ENCODE measurements at regions not wholly inside any gene's neighbourhood (a gene's known extent, or its start where the extent isn't known, plus 50 kb on each side); places are given as distances from the start of the nearest gene placed in this dataset.

DNA sequence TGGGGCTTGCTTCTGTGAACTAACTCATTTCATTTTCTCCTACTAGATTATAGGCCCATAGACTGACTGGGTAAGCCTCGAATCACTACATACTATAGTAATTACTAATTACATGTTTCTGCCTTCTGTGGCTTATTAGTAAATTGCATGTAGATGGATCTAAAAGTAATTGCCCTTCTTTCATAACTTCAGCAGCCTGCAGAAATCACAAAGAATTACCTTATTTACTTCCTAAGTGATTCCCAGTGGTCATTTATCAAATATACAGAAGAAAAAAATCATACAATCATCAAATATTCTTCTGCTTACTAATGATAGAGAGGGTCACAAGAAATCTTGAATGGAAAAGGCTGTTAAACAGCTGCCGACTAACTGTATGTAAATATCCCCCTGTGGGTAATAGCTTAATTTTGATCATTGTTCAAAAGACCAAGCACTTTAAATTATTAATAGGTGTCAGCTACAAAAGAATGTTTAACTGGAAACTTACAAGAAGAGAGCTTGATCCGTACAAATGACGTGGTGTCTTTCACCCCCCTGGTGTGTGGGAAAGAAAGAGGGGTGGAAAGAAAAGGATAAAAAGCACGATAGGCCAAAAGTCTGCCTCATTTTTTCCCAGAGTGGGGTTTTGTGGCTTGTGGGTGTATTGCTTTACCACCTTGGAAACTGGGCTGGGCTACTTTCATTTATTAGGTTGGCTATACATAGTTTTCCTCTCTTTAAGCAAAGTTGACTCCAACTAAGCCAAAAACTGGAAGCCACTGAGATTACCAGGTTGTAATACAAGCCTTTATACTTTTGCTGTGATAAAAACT, 361.8 kb upstream of the ZMIZ1 start:
- TF ChIP-seq EP300 (IDR thresholded peaks at IDR 0.05) (no peak), POLR2AphosphoS5 (IDR thresholded peaks at IDR 0.05) (no peak), POLR2A (IDR thresholded peaks at IDR 0.05) (no peak)
- TF ChIP-seq, protein P1, sequence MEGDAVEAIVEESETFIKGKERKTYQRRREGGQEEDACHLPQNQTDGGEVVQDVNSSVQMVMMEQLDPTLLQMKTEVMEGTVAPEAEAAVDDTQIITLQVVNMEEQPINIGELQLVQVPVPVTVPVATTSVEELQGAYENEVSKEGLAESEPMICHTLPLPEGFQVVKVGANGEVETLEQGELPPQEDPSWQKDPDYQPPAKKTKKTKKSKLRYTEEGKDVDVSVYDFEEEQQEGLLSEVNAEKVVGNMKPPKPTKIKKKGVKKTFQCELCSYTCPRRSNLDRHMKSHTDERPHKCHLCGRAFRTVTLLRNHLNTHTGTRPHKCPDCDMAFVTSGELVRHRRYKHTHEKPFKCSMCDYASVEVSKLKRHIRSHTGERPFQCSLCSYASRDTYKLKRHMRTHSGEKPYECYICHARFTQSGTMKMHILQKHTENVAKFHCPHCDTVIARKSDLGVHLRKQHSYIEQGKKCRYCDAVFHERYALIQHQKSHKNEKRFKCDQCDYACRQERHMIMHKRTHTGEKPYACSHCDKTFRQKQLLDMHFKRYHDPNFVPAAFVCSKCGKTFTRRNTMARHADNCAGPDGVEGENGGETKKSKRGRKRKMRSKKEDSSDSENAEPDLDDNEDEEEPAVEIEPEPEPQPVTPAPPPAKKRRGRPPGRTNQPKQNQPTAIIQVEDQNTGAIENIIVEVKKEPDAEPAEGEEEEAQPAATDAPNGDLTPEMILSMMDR (IDR thresholded peaks at IDR 0.05) = no peak
- Histone ChIP-seq H3K27ac (no peak overlapping the region), H3K36me3 (no peaks in the 10 kb centered on the region), H3K4me3 (no peak overlapping the region), H3K4me1 (no peaks in the 10 kb centered on the region), H3K27me3 (no peaks in the 10 kb centered on the region), H3K9me3 (no peaks in the 10 kb centered on the region)
- WGBS, 2 donors = 77 to 83% methylated on average over 5 of the region's 5 CpGs
- DNase-seq (no peak), ATAC-seq (ENCODE audit: low FRiP score in 2 of 2) (peak in 1 of 2 donors; percentile 23)

DNA sequence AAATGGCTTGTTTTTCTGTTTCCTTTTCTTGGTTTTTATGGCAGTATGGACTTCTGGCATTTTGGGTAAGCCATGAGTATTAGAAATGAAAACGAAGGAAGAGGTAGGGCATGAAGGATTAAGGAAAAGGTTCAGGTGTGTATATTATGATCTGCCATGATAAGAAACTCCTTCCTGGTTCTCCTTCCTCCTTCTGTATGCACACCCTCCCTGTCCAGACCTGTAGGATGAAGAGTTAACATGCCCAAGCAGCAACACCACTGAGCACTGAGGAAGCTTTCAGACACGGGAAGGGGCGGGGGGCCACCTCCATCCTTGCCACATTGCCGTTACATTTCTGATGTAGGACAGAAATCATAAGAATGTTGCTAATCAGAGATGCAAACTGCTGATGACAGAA, 361.0 kb upstream of the ZMIZ1 start:
- 68 to 79% methylated on average over 4 of the region's 4 CpGs for WGBS, 2 donors
- ATAC-seq (ENCODE audit: low FRiP score in 2 of 2) = no peak
- TF ChIP-seq EP300 (IDR thresholded peaks at IDR 0.05) = no peak
- no peak for TF ChIP-seq POLR2A (IDR thresholded peaks at IDR 0.05)
- TF ChIP-seq POLR2AphosphoS5 (IDR thresholded peaks at IDR 0.05) = no peak
- TF ChIP-seq, protein P1 (IDR thresholded peaks at IDR 0.05) = no peak
- DNase-seq = no peak
- Histone ChIP-seq H3K27me3 (no peaks in the 10 kb centered on the region), H3K9me3 (no peaks in the 10 kb centered on the region), H3K4me1 (no peaks in the 10 kb centered on the region), H3K4me3 (no peak overlapping the region), H3K36me3 (no peaks in the 10 kb centered on the region), H3K27ac (no peak overlapping the region)

DNA sequence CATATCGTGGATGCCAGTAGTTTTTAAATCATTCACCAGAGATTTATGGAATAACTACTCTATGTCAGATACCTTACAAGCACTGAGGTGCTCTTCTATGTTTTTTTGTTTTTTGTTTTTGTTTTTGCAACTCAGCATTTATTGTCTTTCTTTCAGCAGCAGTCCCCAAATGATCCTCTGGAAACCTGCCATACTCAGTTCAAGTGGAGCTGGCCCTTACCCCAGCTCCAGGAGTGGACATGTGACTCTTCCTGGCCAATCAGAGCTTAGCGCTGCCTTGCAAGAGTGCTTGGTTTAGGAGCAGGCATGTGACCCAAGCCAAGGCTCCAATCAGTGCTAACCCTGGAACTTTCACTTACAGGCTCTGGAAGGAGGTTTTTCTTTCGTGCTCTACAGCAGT, 356.6 kb upstream of the ZMIZ1 start:
- no peaks in the 10 kb centered on the region for H3K36me3 ChIP-seq
- H3K27ac ChIP-seq = no peak overlapping the region
- no peaks in the 10 kb centered on the region for H3K27me3 ChIP-seq
- 83 to 86% methylated on average over 3 of the region's 3 CpGs for WGBS, 2 donors
- H3K4me1 ChIP-seq = no peaks in the 10 kb centered on the region
- DNase-seq (peak in 1 of 2 donors; percentile 35), ATAC-seq (ENCODE audit: low FRiP score in 2 of 2) (no peak)
- TF ChIP-seq, protein P1 (IDR thresholded peaks at IDR 0.05) = no peak
- TF ChIP-seq POLR2AphosphoS5 (IDR thresholded peaks at IDR 0.05) (no peak), POLR2A (IDR thresholded peaks at IDR 0.05) (no peak), EP300 (IDR thresholded peaks at IDR 0.05) (no peak)
- H3K9me3 ChIP-seq = no peaks in the 10 kb centered on the region
- H3K4me3 ChIP-seq = no peak overlapping the region

DNA sequence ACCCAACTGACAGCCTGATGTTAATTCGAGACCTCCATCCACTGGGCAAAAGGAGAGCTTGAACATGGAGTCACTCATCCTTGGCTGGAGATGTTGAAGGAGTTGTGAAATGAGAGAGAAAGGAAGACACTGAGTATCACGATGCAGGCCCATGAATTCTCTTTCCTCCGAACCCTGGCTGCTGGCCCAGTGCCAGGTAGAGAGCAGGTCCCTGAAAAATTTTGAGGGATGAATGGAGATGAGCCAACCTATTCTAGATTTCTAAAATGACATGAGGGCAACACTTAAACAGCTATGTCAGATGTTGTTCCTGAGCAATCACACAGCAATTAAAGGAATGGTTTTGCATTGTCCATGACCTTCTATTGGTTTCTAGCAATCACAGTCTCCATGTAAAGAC, 355.1 kb upstream of the ZMIZ1 start:
- no peaks in the 10 kb centered on the region for H3K9me3 ChIP-seq
- H3K4me3 ChIP-seq = no peak overlapping the region
- no peak overlapping the region for H3K27ac ChIP-seq
- H3K4me1 ChIP-seq = no peaks in the 10 kb centered on the region
- WGBS, 2 donors = 62 to 75% methylated on average over 3 of the region's 3 CpGs
- no peaks in the 10 kb centered on the region for H3K27me3 ChIP-seq
- TF ChIP-seq POLR2AphosphoS5 (IDR thresholded peaks at IDR 0.05) (no peak), EP300 (IDR thresholded peaks at IDR 0.05) (no peak), POLR2A (IDR thresholded peaks at IDR 0.05) (no peak)
- TF ChIP-seq, protein P1 (IDR thresholded peaks at IDR 0.05) = no peak
- DNase-seq (no peak), ATAC-seq (ENCODE audit: low FRiP score in 2 of 2) (no peak)
- no peaks in the 10 kb centered on the region for H3K36me3 ChIP-seq

DNA sequence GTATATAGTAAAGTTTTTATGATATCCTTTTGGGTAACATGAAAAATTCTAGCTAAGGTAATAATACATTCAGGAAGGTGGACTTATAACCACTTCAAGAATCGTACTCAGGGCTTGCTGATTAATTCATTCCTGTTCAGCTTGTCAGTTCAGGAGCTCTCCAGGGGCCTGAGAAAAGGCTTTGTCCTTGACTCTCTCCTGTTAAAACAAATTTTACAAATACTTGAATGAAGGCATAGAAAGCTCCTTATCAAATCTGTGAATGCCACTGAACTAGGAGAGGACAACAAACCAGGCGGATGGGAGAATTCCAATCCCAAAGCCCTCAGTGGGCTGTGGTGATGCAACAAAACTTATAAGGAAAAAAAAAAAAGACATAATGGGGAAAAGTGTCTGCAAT, 354.5 kb upstream of the ZMIZ1 start:
- no peaks in the 10 kb centered on the region for H3K27me3 ChIP-seq
- DNase-seq (no peak), ATAC-seq (ENCODE audit: low FRiP score in 2 of 2) (no peak)
- H3K4me1 ChIP-seq = no peaks in the 10 kb centered on the region
- H3K36me3 ChIP-seq = no peaks in the 10 kb centered on the region
- no peaks in the 10 kb centered on the region for H3K9me3 ChIP-seq
- H3K27ac ChIP-seq = no peak overlapping the region
- H3K4me3 ChIP-seq = no peak overlapping the region
- no peak for TF ChIP-seq POLR2AphosphoS5 (IDR thresholded peaks at IDR 0.05)
- WGBS, 2 donors = 66 to 77% methylated on average over 2 of the region's 2 CpGs
